Ovary (tissue), 7 donors: ENCODE measurements at regions not wholly inside any gene's neighbourhood (a gene's known extent, or its start where the extent isn't known, plus 50 kb on each side); places are given as distances from the start of the nearest gene placed in this dataset.

Experiments
- DNase-seq, 5 donors: peaks; one replicate each; pipeline ENCODE4 v3.0.0-alpha.2; 2019 to 2020
- H3K27ac ChIP-seq, 2 donors: fragments of 200-600 bp; one replicate each; pipeline versions ENCODE4 v1.5.1 to v1.8.0; 2019 to 2022
- H3K27me3 ChIP-seq: fragments of 200-600 bp; one replicate; pipeline ENCODE4 v1.8.0; 2022
- H3K36me3 ChIP-seq: fragments of 200-600 bp; sonication (generic); one replicate; pipeline ENCODE4 v1.5.1; 2019
- H3K4me1 ChIP-seq: one replicate; pipeline ENCODE4 v1.8.1; 2013; ENCODE audit warnings: mild to moderate bottlenecking, moderate library complexity; ENCODE audit not compliant: insufficient read depth
- H3K4me3 ChIP-seq: fragments of 200-600 bp; sonication (generic); one replicate; pipeline ENCODE4 v1.5.1; 2017
- H3K9me3 ChIP-seq, 2 donors: fragments of 200-600 bp in 1 of 2; sonication (generic) in 1 of 2; one replicate each; pipeline versions ENCODE4 v1.5.1 to v1.8.1; 2013 to 2019; ENCODE audit warnings: mild to moderate bottlenecking in 1 of 2, moderate library complexity in 1 of 2
- CTCF ChIP-seq, 3 donors: fragments of 450-650 bp in 2 of 3; fragments of 200-600 bp in 1 of 3; IDR thresholded peaks; one replicate each; pipeline versions ENCODE4 v1.5.1 to v1.8.0; 2016 to 2022; ENCODE audit warnings: antibody characterized with exemption in 3 of 3, mild to moderate bottlenecking in 1 of 3
- EP300 ChIP-seq: sonication (generic); formaldehyde crosslinking; IDR thresholded peaks from one replicate; pipeline ENCODE4 v1.6.1; 2017; ENCODE audit warnings: antibody characterized with exemption
- POLR2A ChIP-seq: fragments of 450-650 bp; IDR thresholded peaks from one replicate; pipeline ENCODE4 v1.6.1; 2017; ENCODE audit warnings: antibody characterized with exemption, mild to moderate bottlenecking, moderate library complexity
- WGBS, 3 donors: extraction: QIAGEN DNeasy Blood & Tissue Kit in 1 of 3; methylation state at CpG; one replicate each; pipeline versions ENCODE4 v1.1.5 to v1.1.7; 2013 to 2017; 5-methylcytosine and 5-hydroxymethylcytosine counted together
- intact Hi-C, 4 donors: fragments of 100-400 bp; cut with DNase I; formaldehyde crosslinking; loops; one replicate each; pipeline versions ENCODE4 v1.11.0 to v1.15.1; 2022 to 2023
- donor health status: DM: no; HTN: no; CAD: no; lungs with moderate emphysema.
- donor health status: DM: no; HTN: no; CAD: no.
- donor health status: Bipolar disorder and iron deficiency.
- donor health status: DM: no; HTN: no; CAD: no.
- donor health status: DM: yes; HTN: yes; CAD: no.

DNA sequence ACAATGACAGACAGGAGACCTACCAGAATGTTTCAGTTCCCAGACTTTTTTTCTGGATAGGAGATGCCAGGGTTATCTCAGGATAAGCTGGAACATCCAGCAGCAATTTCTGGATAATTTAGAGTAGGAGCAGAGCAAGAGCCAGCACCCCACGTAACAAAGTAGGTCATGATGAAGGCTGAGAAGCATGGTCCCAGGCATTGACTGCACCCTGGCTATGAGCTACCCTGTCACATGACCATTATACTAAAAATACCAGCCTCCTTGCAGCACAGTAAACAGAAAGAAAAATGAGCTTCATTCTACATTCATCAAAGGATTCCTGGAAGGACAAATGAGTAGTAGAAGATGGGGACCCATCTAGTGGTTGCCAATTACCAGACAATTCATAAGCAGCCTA lies 247.4 kb upstream of the AR start:
- no peaks in the 10 kb centered on the region for H3K4me1 ChIP-seq
- no peaks in the 10 kb centered on the region for H3K9me3 ChIP-seq
- intact Hi-C loops: no loop called here

DNA sequence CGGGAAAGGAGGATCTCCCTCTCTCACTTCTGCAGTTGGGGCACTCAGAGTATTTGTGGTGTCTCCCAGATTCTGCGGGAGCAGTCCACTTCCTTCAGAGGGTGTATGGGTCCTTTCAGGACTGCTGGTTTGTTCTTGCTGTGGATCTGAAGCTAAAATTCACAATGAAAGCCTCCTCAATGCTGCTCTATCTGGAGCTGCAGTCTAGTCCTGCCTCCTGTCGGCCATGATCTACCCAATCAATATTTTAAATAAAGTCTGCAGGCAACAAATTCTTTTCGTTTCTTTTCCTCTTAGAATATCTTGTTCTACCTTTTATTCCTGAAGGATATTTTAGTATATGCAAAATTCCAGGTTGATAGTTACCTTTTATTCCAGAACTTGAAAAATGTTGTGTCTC lies 226.1 kb upstream of the AR start:
- Histone ChIP-seq H3K27me3 (no peaks in the 10 kb centered on the region), H3K27ac (no peak overlapping the region), H3K4me3 (no peak overlapping the region), H3K36me3 (no peaks in the 10 kb centered on the region), H3K4me1 (no peaks in the 10 kb centered on the region), H3K9me3 (no peaks in the 10 kb centered on the region)
- 74 to 81% (median 80%) methylated on average over 4 of the region's 4 CpGs for WGBS, 3 donors
- intact Hi-C loops: no loop called here
- TF ChIP-seq POLR2A (no peak), CTCF (IDR thresholded peaks at IDR 0.05) (no peak), EP300 (no peak)
- no peak for DNase-seq

More for the DNA sequence above, 247.4 kb upstream of the AR start:
- Histone ChIP-seq H3K4me3 (no peak overlapping the region), H3K27ac (no peak overlapping the region), H3K27me3 (no peaks in the 10 kb centered on the region), H3K36me3 (no peaks in the 10 kb centered on the region)
- no peak for DNase-seq
- 5 to 15% (median 7%) methylated on average over 1 of the region's 1 CpG for WGBS, 3 donors
- TF ChIP-seq EP300: no peak
- TF ChIP-seq POLR2A: no peak
- TF ChIP-seq CTCF (IDR thresholded peaks at IDR 0.05): no peak

DNA sequence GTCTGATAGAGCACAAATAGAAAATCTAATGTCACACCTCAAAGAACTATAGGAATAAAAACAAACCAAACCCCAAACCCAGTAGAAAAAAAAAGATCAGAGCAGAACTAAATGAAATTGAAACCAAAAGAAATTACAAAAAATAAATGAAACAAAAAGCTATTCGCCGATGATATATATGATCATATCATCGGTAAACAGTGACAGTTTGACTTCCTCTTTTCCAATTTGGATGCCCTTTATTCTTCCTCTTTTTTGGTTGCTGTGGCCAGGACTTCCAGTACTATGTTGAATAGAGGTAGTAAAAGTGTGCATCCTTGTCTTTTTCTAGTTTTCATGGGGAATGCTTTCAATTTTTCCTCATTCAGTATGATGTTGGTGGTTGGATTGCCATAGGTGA lies 215.3 kb upstream of the AR start:
- Histone ChIP-seq H3K27ac (no peak overlapping the region), H3K27me3 (no peaks in the 10 kb centered on the region), H3K9me3 (no peaks in the 10 kb centered on the region), H3K4me1 (no peaks in the 10 kb centered on the region), H3K4me3 (no peak overlapping the region), H3K36me3 (no peaks in the 10 kb centered on the region)
- intact Hi-C loops: no loop called here
- TF ChIP-seq EP300: no peak
- no peak for TF ChIP-seq POLR2A
- TF ChIP-seq CTCF (IDR thresholded peaks at IDR 0.05): no peak
- 87 to 91% (median 90%) methylated on average over 3 of the region's 3 CpGs for WGBS, 3 donors
- no peak for DNase-seq

DNA sequence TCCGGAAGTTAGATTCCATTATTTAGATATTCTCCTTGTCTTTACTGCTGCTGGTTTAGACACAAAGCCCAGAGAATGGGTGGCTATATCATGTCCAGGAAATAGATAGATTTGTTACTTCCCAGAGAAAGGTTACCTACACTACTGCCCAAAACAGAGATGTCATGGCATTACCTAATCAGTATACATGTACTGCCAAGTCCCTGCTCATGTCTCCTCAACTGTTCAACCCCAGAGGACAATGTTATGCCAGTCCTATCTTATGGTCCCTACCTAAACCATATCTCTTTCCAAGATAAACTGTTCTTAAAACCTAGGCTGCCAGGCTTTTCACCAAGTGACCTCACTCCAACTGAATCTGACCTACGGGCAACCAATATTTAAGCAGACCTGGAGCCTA lies 209.5 kb upstream of the AR start:
- H3K27ac ChIP-seq: no peak overlapping the region
- intact Hi-C loops: no loop called here
- H3K4me3 ChIP-seq: no peak overlapping the region
- DNase-seq: no peak
- TF ChIP-seq POLR2A (no peak), CTCF (IDR thresholded peaks at IDR 0.05) (no peak), EP300 (no peak)
- no peaks in the 10 kb centered on the region for H3K4me1 ChIP-seq
- WGBS, 3 donors: 73 to 83% (median 76%) methylated on average over 2 of the region's 2 CpGs
- H3K27me3 ChIP-seq: no peaks in the 10 kb centered on the region
- no peaks in the 10 kb centered on the region for H3K36me3 ChIP-seq
- no peaks in the 10 kb centered on the region for H3K9me3 ChIP-seq

GRCh38 chrX:67338262-67338661 lies 205.6 kb upstream of the AR start:
- TF ChIP-seq EP300 (no peak), POLR2A (no peak), CTCF (IDR thresholded peaks at IDR 0.05) (no peak)
- Histone ChIP-seq H3K36me3 (no peaks in the 10 kb centered on the region), H3K9me3 (no peaks in the 10 kb centered on the region), H3K27me3 (no peaks in the 10 kb centered on the region), H3K4me3 (no peak overlapping the region), H3K4me1 (no peaks in the 10 kb centered on the region), H3K27ac (no peak overlapping the region)
- intact Hi-C loops: no loop called here
- DNase-seq: no peak
- 57 to 82% (median 75%) methylated on average over 2 of the region's 2 CpGs for WGBS, 3 donors
